K562 (cell line): ENCODE measurements at regions not wholly inside any gene's neighbourhood (a gene's known extent, or its start where the extent isn't known, plus 50 kb on each side); places are given as distances from the start of the nearest gene placed in this dataset.

Source experiments
- GATA2 ChIP-seq: sonication (generic); formaldehyde crosslinking; IDR thresholded peaks from 2 replicates; pipeline ENCODE4 v1.4.0; 2020; ENCODE audit warnings: mild to moderate bottlenecking, missing genetic modification reagents
- GTF2F1 ChIP-seq: IDR thresholded peaks from 2 replicates; pipeline ENCODE4 v1.6.1; 2011; ENCODE audit warnings: low read depth, low read length, improper control_type of control experiment
- MBD2 ChIP-seq: sonication (generic); IDR thresholded peaks from 2 replicates; pipeline ENCODE4 v1.6.1; 2016; ENCODE audit warnings: low read depth, borderline replicate concordance
- PHB ChIP-seq: fragments of 250-450 bp; sonication (Bioruptor Pico); IDR thresholded peaks from 2 replicates; pipeline ENCODE4 v1.5.0; 2021
- SAFB ChIP-seq: fragments of 200-400 bp; formaldehyde crosslinking; IDR thresholded peaks from 2 replicates; pipeline ENCODE4 v1.6.1; 2017; ENCODE audit warnings: low read depth, low read length, borderline replicate concordance
- SIX5 ChIP-seq, 2 experiments: IDR thresholded peaks; 2 replicates each; pipeline ENCODE4 v1.6.1; 2011; ENCODE audit warnings: low read length in 2 of 2, borderline replicate concordance in 1 of 2, low read depth in 1 of 2, mild to moderate bottlenecking in 1 of 2, moderate library complexity in 1 of 2; ENCODE audit not compliant: insufficient read depth in 1 of 2
- SP1 ChIP-seq: sonication (generic); formaldehyde crosslinking; IDR thresholded peaks from 2 replicates; pipeline ENCODE4 v1.8.1; 2022; ENCODE audit warnings: mild to moderate bottlenecking, missing genetic modification reagents
- TCF7 ChIP-seq: sonication (generic); IDR thresholded peaks from 2 replicates; pipeline ENCODE4 v1.6.1; 2016; ENCODE audit warnings: antibody characterized with exemption, borderline replicate concordance
- TF ChIP-seq, protein P1 (sequence below): sonication (generic); formaldehyde crosslinking; IDR thresholded peaks from 2 replicates; pipeline ENCODE4 v1.4.0; 2020; ENCODE audit warnings: mild to moderate bottlenecking, missing genetic modification reagents
- TF ChIP-seq, protein P2 (sequence below), 3 experiments: IDR thresholded peaks in 2 of 3; conservative IDR thresholded peaks in 1 of 3; 2 replicates each; pipeline ENCODE4 v1.5.1; 2011 to 2012; ENCODE audit warnings: low read length in 3 of 3, mild to moderate bottlenecking in 3 of 3, control low read depth in 2 of 3, improper control_type of control experiment in 1 of 3, inconsistent platforms in 1 of 3, low read depth in 1 of 3, mixed read lengths in 1 of 3, moderate library complexity in 1 of 3; ENCODE audit not compliant: insufficient read depth in 2 of 3
- TF ChIP-seq, protein P3 (sequence below): sonication (generic); formaldehyde crosslinking; IDR thresholded peaks from 2 replicates; pipeline ENCODE4 v1.8.0; 2023; ENCODE audit warnings: mild to moderate bottlenecking, missing genetic modification reagents
- TF ChIP-seq, protein P4 (sequence below): fragments of 450-650 bp; formaldehyde crosslinking; IDR thresholded peaks from 2 replicates; pipeline ENCODE4 v1.4.0; 2022; ENCODE audit warnings: mild to moderate bottlenecking, moderate library complexity

DNA sequence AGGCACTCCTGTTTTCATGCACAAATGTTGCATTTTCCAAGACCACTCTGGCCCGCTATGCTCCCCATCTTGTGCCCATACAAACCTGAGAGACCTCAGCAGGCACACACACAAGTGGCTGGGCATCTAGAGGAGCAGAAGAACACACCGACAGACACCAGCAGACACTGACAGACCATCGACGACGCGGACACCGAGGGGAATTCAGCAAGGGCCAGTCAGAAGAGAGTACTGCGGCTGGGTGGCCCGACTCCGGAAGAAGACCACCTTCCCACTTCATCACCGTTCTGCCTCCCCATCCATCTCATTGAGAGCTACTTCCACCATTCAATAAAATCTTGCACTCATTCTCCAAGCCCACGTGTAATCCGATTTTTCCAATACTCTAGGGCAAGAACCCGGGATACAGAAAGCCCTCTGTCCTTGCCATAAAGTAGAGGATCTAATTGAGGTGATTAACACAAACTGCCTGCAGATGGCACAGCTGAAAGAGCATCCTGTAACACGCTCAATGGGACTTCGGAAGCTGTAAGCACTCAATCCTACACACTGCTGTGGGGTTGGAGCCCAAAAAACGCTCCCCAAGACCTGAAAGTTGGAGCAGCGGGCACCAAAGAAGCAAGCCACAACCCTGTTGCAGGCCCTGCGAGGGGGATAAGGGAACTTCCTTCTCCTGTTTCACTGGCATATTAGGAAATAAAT, 780.9 kb downstream of the ARAP2 start:
- TF ChIP-seq MBD2 = no peak
- TF ChIP-seq, protein P1, sequence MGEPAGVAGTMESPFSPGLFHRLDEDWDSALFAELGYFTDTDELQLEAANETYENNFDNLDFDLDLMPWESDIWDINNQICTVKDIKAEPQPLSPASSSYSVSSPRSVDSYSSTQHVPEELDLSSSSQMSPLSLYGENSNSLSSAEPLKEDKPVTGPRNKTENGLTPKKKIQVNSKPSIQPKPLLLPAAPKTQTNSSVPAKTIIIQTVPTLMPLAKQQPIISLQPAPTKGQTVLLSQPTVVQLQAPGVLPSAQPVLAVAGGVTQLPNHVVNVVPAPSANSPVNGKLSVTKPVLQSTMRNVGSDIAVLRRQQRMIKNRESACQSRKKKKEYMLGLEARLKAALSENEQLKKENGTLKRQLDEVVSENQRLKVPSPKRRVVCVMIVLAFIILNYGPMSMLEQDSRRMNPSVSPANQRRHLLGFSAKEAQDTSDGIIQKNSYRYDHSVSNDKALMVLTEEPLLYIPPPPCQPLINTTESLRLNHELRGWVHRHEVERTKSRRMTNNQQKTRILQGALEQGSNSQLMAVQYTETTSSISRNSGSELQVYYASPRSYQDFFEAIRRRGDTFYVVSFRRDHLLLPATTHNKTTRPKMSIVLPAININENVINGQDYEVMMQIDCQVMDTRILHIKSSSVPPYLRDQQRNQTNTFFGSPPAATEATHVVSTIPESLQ (CRISPR knock-in tag) = no peak
- TF ChIP-seq, protein P2, sequence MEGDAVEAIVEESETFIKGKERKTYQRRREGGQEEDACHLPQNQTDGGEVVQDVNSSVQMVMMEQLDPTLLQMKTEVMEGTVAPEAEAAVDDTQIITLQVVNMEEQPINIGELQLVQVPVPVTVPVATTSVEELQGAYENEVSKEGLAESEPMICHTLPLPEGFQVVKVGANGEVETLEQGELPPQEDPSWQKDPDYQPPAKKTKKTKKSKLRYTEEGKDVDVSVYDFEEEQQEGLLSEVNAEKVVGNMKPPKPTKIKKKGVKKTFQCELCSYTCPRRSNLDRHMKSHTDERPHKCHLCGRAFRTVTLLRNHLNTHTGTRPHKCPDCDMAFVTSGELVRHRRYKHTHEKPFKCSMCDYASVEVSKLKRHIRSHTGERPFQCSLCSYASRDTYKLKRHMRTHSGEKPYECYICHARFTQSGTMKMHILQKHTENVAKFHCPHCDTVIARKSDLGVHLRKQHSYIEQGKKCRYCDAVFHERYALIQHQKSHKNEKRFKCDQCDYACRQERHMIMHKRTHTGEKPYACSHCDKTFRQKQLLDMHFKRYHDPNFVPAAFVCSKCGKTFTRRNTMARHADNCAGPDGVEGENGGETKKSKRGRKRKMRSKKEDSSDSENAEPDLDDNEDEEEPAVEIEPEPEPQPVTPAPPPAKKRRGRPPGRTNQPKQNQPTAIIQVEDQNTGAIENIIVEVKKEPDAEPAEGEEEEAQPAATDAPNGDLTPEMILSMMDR (IDR thresholded peaks at IDR 0.05 in 2 of 3, conservative IDR thresholded peaks at IDR 0.05 in 1 of 3; ENCODE audit: insufficient read depth in 2 of 3, low read depth in 1 of 3, low read length in 3 of 3) = no peak
- TF ChIP-seq, protein P3, sequence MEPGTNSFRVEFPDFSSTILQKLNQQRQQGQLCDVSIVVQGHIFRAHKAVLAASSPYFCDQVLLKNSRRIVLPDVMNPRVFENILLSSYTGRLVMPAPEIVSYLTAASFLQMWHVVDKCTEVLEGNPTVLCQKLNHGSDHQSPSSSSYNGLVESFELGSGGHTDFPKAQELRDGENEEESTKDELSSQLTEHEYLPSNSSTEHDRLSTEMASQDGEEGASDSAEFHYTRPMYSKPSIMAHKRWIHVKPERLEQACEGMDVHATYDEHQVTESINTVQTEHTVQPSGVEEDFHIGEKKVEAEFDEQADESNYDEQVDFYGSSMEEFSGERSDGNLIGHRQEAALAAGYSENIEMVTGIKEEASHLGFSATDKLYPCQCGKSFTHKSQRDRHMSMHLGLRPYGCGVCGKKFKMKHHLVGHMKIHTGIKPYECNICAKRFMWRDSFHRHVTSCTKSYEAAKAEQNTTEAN (CRISPR knock-in tag) = no peak
- TF ChIP-seq SIX5 (IDR thresholded peaks at IDR 0.05; ENCODE audit: borderline replicate concordance in 1 of 2, insufficient read depth in 1 of 2, low read depth in 1 of 2, low read length in 2 of 2) = no peak
- no peak for TF ChIP-seq PHB
- no peak for TF ChIP-seq GTF2F1
- no peak for TF ChIP-seq TCF7
- no peak for TF ChIP-seq SAFB
- no peak for TF ChIP-seq SP1
- no peak for TF ChIP-seq GATA2 (CRISPR knock-in tag)
- TF ChIP-seq, protein P4, sequence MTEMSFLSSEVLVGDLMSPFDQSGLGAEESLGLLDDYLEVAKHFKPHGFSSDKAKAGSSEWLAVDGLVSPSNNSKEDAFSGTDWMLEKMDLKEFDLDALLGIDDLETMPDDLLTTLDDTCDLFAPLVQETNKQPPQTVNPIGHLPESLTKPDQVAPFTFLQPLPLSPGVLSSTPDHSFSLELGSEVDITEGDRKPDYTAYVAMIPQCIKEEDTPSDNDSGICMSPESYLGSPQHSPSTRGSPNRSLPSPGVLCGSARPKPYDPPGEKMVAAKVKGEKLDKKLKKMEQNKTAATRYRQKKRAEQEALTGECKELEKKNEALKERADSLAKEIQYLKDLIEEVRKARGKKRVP = no peak
